HT1080 (cell line): ENCODE measurements at regions not wholly inside any gene's neighbourhood (a gene's known extent, or its start where the extent isn't known, plus 50 kb on each side); places are given as distances from the start of the nearest gene placed in this dataset.
"Not testable (repeated sequence)": the region's sequence is repeated elsewhere in the genome, so short reads cannot be mapped to it uniquely, and the experiment has no call there.

Source experiments
- DNase-seq: peaks from one replicate; pipeline ENCODE4 v3.0.0-alpha.2; 2015; ENCODE audit warnings: low read depth

- no peak for DNase-seq
These were observed 53.4 kb downstream of the RGS2 start for GRCh38 chr1:192862271-192862670.

DNA sequence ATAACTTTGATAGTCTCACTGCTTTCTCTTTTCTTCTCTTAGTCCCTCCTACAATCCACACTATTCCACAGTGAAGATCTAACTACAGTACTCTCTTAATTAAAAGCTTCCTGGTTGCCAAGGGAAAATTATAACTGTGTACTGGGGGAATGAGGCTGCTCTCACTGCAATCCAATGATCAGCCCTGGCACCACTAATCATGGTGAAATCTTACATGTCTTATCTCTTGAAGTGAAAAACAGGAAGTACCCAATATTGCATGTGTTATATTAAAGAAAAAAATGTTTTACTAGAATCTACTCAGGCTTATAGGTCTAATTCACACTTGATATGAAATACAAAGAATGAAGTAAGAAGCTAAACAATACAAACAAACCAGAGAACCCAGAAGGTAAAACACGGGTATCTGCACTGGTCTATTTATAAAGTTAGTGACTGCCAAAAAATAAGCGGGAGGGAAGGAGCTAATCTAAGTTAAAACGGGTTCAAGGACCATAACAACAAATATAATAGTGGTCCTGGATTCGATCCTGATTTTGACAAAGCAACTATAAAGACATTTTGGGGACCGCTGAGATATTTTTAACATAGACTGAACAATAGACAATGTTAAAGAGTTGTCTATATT, 57.5 kb downstream of the RGS2 start:
- no peak for DNase-seq

GRCh38 chr1:192867180-192867579, 58.3 kb downstream of the RGS2 start:
- DNase-seq, result no peak

DNA sequence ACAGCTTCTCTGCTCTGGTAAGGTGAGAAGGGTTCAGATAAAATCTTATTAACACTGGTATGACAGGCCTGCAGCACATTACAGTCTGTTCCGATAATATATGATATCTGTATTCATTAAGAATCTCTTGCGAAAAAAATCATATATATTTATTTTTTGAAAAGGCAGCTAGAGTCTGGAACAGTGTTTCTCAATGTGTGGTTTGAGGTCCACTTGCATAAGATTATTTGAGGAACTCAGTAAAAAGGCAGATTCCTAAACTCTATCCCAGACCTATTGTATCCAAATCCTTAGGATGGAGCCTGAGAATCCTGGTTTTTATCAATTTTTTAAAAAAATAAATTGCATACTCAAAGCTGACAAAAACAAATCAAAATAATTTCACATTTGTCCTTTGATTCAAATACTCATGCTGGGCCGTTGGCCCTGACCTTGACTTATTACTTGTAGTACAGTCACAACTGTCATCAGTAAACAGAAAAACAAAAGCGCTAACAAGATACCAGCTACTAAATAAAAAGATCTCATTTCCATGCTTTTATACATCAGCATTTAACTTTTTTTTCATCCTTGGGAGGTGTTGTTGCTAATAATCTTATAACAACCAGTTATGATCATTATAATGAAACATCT, 60.6 kb downstream of the RGS2 start:
- no peak for DNase-seq

DNA sequence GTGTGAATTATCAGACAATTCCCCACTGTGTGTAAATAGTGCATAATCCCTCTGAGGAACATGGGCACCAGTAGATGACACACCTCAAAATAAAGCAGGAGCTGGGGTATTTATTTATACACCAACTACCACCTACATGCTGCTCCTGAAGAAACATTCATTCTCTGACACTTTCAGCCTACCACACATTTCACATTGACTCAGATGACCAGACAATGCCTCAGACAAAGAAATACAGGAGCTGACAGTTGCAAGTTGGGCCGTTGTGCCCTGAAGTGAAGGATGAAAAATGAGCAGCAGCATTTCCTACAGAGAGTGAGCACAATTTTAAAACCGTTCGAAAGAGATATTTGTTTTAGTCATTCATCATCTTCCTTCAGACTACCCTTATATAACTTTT, 63.2 kb downstream of the RGS2 start:
- DNase-seq, result no peak

DNA sequence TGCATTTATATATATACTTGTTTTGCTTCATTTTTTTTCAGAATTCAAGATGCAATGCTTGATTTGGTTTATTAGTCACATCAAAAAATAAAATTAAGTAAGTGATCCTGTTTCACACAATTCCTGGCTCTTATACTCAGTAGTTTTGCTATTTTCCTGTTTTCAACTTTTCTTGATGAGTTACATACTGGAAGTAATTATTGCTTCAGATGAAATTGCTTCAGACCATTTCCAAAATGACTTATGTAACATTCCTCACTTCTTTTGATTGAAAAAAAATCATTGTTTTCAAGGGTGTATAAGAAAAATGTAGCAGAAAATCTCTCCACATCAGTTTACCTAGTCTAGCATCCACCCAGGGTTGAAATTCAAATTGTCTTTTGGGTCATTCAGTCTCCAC, 65.0 kb downstream of the RGS2 start:
- DNase-seq, result no peak

DNA sequence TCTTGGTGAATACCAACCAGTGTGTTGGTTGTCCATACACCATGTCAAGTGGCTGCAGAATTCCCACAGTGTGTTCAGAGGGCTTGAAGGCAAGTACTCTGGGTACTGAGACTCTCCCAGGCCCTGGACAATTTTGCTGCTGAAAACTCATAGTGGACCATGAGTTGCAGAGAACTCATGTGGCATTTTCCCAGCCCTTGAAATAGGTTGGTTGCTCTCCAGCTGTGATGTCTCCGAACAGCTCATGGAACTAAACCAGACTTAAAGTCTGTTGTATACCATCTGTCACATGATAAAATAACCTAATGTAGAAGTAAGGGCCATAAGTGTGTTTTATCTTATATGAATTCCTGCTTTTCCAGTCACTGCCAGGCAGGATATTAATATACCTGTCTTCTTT, 67.8 kb downstream of the RGS2 start:
- no peak for DNase-seq

DNA sequence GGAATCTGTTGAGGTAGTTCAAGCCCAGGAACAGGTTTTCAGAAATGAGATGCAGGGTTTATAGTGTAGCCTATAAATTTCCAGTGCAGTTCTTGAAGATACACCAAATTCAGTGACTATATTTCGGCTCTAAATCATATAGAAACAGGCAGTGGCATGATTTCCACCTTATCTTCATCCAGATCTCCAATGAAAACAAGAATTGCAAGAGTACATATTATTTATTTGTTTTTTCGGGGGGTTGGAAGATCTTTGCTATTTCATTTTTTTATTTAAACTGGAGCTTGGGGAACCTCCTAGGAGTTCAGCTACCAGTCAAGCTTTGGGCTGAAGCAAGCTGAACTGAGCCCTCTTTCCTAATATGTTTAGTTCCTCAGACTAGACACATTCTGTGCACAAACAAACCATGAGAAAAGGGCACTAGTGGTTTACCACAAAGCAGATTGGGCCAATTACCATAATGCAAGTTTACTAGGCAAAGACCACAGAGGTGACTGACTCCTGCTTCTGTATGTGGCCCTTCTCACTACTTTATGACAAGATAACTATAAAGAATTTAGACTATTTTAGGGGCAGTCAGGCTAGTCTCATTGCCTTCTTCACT, 68.5 kb downstream of the RGS2 start:
- no peak for DNase-seq

DNA sequence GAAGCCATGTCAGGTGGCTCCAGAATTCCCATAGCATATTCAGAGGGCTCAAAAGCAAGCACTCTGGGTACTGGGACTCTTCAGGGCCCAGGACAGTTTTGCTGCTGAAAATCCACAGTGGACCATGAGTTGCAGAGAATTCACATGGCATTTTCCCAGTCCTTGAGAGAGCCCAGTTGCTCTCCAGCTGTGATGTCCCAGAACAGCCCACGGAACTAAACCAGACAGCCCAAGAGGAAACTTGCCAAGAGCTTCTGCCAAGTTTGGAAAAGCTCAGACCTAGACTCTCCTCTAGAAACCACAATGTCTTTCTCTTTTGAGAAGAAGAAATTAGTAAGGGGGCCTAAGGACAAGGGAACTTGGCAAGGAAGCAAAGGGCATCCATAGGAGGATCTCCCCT, 69.4 kb downstream of the RGS2 start:
- no peak for DNase-seq

DNA sequence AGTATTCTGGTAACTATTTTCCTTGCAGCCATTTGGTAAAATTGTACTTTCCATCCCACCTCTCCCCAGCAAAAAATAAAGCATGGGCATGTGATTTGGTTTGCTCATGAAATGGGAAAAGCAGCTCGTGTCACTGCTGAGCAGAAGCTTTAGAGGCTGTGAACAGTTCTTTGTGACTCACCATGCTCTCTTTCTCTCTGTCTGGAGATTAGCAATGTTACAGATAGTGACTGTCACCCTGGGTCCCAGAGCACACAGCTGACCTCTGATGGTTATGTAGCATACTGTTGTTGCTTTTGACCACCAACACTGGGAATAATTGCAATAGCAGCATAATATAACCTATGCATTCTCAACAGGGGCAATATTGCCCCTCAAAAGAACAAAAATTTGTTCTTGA, 70.6 kb downstream of the RGS2 start:
- DNase-seq, result peak; percentile 15

GRCh38 chr1:192880231-192880630, 71.4 kb downstream of the RGS2 start:
- no peak for DNase-seq

DNA sequence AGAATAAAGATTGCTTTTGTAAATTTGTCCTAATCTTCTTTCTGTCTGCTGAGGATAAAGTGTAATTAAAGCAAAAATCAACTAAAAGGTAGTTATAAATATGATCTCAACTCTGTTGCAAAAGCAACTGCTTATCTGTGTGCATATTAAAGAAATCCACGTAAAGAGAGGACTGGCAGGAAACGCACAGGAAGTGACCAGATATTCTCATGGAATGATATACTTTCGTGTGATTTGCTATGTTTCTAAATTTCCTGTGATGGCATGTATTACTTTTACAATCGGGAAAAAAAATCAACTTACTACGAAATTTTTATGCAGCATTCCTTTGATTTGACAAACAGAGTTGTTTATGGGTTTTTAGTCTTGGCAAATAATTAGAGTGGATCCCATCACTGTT, 75.4 kb downstream of the RGS2 start:
- no peak for DNase-seq

DNA sequence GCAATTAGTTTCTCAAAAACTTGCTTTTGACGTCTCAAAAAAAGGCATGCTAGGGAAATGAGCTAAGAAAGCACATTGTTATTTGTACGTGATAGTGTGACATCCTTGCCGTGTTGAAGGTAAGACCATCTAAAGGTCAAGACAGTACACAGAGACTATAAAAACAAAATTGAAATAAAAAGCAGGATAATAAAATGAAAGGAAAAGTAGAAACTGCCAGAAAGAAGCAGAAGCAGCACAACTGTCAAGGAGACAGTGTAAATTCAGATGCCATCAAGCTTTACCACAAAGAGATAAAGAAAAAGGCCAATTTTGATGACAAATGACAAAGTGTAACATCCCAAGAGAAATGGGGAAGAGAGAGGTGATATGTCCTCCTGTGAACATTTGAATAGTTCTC, 76.5 kb downstream of the RGS2 start:
- not testable (repeated sequence) for DNase-seq

DNA sequence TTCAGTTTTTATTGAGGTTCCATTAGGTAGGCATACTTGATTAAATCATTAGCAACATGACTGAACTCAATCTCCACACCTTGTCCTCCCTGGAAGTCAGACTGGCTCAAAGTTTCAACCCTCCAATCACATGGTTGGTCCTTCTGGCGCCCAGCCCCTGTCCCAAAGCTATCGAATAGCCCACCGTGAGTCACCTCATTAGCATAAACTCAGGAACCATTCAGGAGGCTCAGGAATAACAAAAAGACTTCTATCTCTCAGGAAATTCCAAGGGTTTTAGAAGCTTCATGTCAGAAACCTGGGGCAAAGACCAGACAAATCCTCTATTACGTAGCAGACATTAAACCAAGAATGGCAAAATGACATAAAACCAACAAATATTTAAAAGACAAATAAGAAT, 78.6 kb downstream of the RGS2 start:
- DNase-seq, result peak; percentile 37

DNA sequence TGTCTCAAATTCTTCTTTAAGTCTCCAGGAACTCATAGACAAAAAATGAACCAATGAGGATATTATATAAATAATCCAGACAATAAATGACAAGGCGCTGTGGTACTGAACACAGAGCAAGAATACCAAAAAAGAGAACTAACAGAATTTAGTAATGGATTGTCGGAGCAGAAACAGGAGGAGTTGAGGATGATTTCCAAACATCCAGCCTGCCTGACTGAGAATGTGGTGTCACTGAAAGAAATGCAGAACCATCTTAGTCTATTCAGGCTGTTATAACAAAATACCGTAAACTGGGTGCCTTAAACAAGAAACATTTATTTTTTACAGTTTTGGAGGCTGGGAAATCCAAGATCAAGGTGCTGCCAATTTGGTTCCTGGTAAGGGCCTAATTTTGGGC, 79.7 kb downstream of the RGS2 start:
- no peak for DNase-seq

DNA sequence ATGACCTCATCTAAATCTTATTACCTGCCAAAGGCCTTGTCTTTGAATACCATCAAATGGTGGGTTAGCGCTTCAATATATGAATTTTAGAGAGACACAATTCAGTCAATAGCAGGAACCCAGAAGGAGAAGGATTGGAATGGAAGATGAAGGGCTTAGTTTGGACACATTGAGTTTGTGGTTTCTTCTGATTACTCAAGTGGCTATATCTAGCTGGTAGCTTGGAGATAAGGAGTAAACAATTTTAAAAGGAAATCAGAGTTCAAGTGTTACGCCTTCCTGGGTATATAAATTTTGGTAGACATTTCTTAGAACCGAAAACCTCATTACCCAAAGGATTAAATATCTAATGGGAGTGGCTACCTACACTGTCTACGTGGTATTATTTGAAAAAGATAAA, 80.2 kb downstream of the RGS2 start:
- DNase-seq, result no peak

DNA sequence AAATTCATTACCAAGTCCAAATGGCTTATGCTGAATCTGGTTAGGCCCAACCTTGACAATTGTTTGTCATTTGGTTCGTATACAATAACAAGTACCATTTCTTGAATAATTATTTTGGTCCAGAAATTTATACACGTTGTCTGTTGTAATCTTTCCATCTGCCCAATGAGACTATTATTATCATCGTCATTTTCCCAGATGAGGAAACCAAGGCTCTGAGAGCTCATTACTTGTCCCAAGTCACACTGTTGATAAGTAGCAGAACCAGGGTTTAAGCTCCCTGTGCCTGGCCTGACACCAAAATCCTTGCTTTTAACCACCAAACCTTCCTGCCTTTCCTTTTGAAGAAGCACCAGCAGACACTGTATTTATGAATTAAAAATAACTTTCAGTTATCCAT, 81.3 kb downstream of the RGS2 start:
- no peak for DNase-seq

GRCh38 chr1:192892934-192893333, 84.1 kb downstream of the RGS2 start:
- no peak for DNase-seq

- DNase-seq, result not testable (repeated sequence)
These were observed 86.6 kb downstream of the RGS2 start for GRCh38 chr1:192895487-192895886.

DNA sequence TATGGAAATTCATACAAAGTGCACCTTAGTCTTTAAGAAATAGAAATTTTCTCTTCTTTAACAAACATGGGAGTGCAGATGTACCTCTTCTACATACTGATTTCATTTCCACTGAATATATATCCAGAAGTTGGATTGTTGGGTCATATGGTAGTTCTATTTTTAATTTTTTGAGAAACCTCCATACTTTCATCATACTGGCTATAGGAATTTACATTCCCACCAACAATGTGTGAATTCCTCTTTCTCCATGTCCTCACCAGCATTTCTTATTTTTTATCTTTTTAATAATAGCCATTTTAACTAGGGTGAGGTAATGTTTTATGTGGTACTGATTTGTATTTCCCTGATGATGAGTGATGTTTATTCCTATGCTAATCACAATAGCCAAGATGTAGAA, 87.5 kb downstream of the RGS2 start:
- DNase-seq, result no peak

GRCh38 chr1:192901500-192901899, 92.7 kb downstream of the RGS2 start:
- DNase-seq, result no peak

- DNase-seq, result no peak
These were observed 94.3 kb downstream of the RGS2 start for GRCh38 chr1:192903142-192903541.

DNA sequence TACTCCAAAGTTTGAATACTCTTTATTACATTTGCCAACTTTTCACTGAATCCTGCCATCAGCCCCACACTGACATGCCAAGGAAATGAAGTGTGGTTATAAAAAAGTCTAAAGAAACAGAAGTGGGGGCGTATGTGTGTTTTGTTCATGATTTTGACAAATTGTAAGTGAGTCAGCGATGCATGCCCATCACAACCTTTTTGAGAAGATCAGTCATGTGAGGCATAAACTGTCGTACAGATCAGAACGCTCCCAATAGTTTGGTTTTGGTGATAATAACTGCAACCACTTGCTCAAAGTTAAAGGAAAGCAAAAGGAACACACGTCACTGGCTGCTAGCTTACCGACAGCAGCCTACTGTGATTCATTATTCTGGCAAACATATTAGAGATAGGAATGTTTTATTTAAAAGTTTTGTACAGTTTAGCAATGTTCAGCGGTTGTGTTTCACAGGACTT, 95.6 kb downstream of the RGS2 start:
- peak; percentile 61 for DNase-seq
